Endothelial cell of umbilical vein (primary cell): ENCODE measurements at regions not wholly inside any gene's neighbourhood (a gene's known extent, or its start where the extent isn't known, plus 50 kb on each side); places are given as distances from the start of the nearest gene placed in this dataset.

Experiments used
- BruUV-seq: library from RNA; stranded (reverse); fragments of 400-500 nt; replicated peaks from 2 replicates; lab custom pipeline; 2021; lab: Mats Ljungman, UMichigan
- CTCF ChIA-PET: fragments of 300-600, 350-600 bp; sonication (Branson Sonifier 250); formaldehyde crosslinking; loops from one replicate; lab custom pipeline; 2021; ENCODE audit warnings: antibody characterized with exemption, inconsistent platforms; lab: Charles Lee
- POLR2A ChIA-PET: fragments of 300-600, 350-600 bp; sonication (Branson Sonifier 250); formaldehyde crosslinking; loops from one replicate; lab custom pipeline; 2021; ENCODE audit warnings: antibody characterized with exemption, inconsistent platforms; lab: Charles Lee
- DNase-seq: peaks from one replicate; pipeline ENCODE4 v3.0.0-alpha.2; 2011; ENCODE audit warnings: low read depth, low spot score
- FAIRE-seq: peaks from 2 replicates; lab custom pipeline; 2011; peaks lifted over from hg19 to GRCh38; lab: Jason Lieb, UNC
- H2AFZ ChIP-seq: 2 replicates; pipeline ENCODE4 v1.6.0; 2012; ENCODE audit warnings: low read depth, low read length, control low read depth, inconsistent platforms
- H3K27ac ChIP-seq: 2 replicates; pipeline ENCODE4 v1.5.1; 2011; ENCODE audit warnings: low read depth, mild to moderate bottlenecking, control low read depth, low read length, moderate library complexity; ENCODE audit not compliant: insufficient read depth
- H3K27me3 ChIP-seq, 2 experiments: 2 replicates each; pipeline versions ENCODE4 v1.6.0 to v1.6.1; 2011; ENCODE audit warnings: low read length in 2 of 2, mixed read lengths in 1 of 2; ENCODE audit not compliant: control insufficient read depth in 2 of 2, insufficient read depth in 2 of 2
- H3K36me3 ChIP-seq, 2 experiments: 2 replicates in 1 of 2; 3 replicates in 1 of 2; pipeline ENCODE4 v1.5.1; 2011; ENCODE audit warnings: low read length in 2 of 2, mild to moderate bottlenecking in 1 of 2, moderate library complexity in 1 of 2; ENCODE audit not compliant: control insufficient read depth in 2 of 2, insufficient read depth in 2 of 2; ENCODE audit errors: extremely low read depth in 1 of 2
- H3K4me1 ChIP-seq: 3 replicates; pipeline ENCODE4 v1.5.1; 2011; ENCODE audit warnings: mild to moderate bottlenecking, low read length; ENCODE audit not compliant: control insufficient read depth, insufficient read depth; ENCODE audit errors: extremely low read depth
- H3K4me2 ChIP-seq: 2 replicates; pipeline ENCODE4 v1.6.1; 2011; ENCODE audit warnings: low read length, control low read depth, mixed read lengths; ENCODE audit not compliant: insufficient read depth
- H3K4me3 ChIP-seq, 3 experiments: fragments of 200-600 bp in 1 of 3; sonication (generic), shearing (Covaris generic) in 1 of 3; replicated peaks in 1 of 3; 2 replicates each; pipeline ENCODE4 v1.5.1; 2011 to 2016; ENCODE audit warnings: control low read depth in 3 of 3, low read length in 3 of 3, mild to moderate bottlenecking in 2 of 3, inconsistent platforms in 1 of 3, low read depth in 1 of 3, moderate library complexity in 1 of 3; ENCODE audit not compliant: insufficient read depth in 1 of 3
- H3K79me2 ChIP-seq: 2 replicates; pipeline ENCODE4 v1.6.0; 2012; ENCODE audit warnings: low read length, inconsistent platforms; ENCODE audit not compliant: control insufficient read depth, insufficient read depth
- H3K9ac ChIP-seq: replicated peaks from 2 replicates; pipeline ENCODE3; 2011; ENCODE audit warnings: low read length, control low read depth; ENCODE audit not compliant: insufficient read depth; ENCODE audit errors: extremely low read depth
- H3K9me1 ChIP-seq: replicated peaks from 3 replicates; pipeline ENCODE4 v1.6.0; 2011; ENCODE audit warnings: mild to moderate bottlenecking, low read length; ENCODE audit not compliant: control insufficient read depth, insufficient read depth; ENCODE audit errors: extremely low read depth
- H3K9me3 ChIP-seq: replicated peaks from 2 replicates; pipeline ENCODE4 v1.5.1; 2012; ENCODE audit warnings: low read length, inconsistent platforms; ENCODE audit not compliant: control insufficient read depth, insufficient read depth
- H4K20me1 ChIP-seq: replicated peaks from 2 replicates; pipeline ENCODE3; 2011; ENCODE audit warnings: mild to moderate bottlenecking, low read length; ENCODE audit not compliant: control insufficient read depth, insufficient read depth; ENCODE audit errors: extremely low read depth
- CTCF ChIP-seq, 2 donors: IDR thresholded peaks; 1 replicate in 1 of 2; 2 replicates in 1 of 2; pipeline ENCODE4 v1.5.1; 2011; ENCODE audit warnings: low read length in 2 of 2, mild to moderate bottlenecking in 2 of 2, moderate library complexity in 2 of 2, control low read depth in 1 of 2, inconsistent platforms in 1 of 2, low read depth in 1 of 2; ENCODE audit not compliant: insufficient read depth in 1 of 2; ENCODE audit errors: extremely low read depth in 1 of 2
- EZH2 ChIP-seq: IDR thresholded peaks from 2 replicates; pipeline ENCODE4 v1.6.1; 2012; ENCODE audit warnings: borderline replicate concordance, low read depth, mild to moderate bottlenecking, moderate library complexity, low read length, inconsistent platforms; ENCODE audit not compliant: severe bottlenecking
- FOS ChIP-seq: IDR thresholded peaks from 2 replicates; pipeline ENCODE4 v1.6.1; 2011; ENCODE audit warnings: mild to moderate bottlenecking, low read length, moderate library complexity, borderline replicate concordance; ENCODE audit not compliant: insufficient read depth
- GATA2 ChIP-seq: IDR thresholded peaks from 2 replicates; pipeline ENCODE4 v1.7.0; 2011; ENCODE audit warnings: low read depth, mild to moderate bottlenecking, moderate library complexity, mixed read lengths, low read length; ENCODE audit not compliant: insufficient read length, insufficient read depth
- JUN ChIP-seq: IDR thresholded peaks from 2 replicates; pipeline ENCODE4 v1.6.1; 2011; ENCODE audit warnings: borderline replicate concordance, low read depth; ENCODE audit not compliant: insufficient read length, insufficient read depth
- MYC ChIP-seq: IDR thresholded peaks from one replicate; pipeline ENCODE4 v1.6.1; 2011; ENCODE audit warnings: mild to moderate bottlenecking, low read depth, low read length
- POLR2A ChIP-seq: IDR thresholded peaks from 2 replicates; pipeline ENCODE4 v1.6.1; 2012; ENCODE audit warnings: low read depth, mild to moderate bottlenecking, control low read depth, low read length
- POLR2AphosphoS5 ChIP-seq: IDR thresholded peaks from 2 replicates; pipeline ENCODE4 v1.6.1; 2012; ENCODE audit warnings: low read depth, mild to moderate bottlenecking, control low read depth, low read length, moderate library complexity; ENCODE audit not compliant: insufficient read depth
- dilution Hi-C: fragments of 300-500 bp; cut with MboI; formaldehyde crosslinking; loops from one replicate; pipeline ENCODE4 v1.15.0; 2019; ENCODE audit warnings: low sequenced_read_pairs; ENCODE audit not compliant: extremely low pct_ligation_motif_present
- intact Hi-C: fragments of 100-400 bp; cut with micrococcal nuclease; formaldehyde crosslinking; loops from one replicate; pipeline ENCODE4 v1.10.0; 2022
- TF ChIP-seq, protein P1 (sequence below): IDR thresholded peaks from 2 replicates; pipeline ENCODE4 v1.6.1; 2011; ENCODE audit not compliant: insufficient read depth, insufficient read length

DNA sequence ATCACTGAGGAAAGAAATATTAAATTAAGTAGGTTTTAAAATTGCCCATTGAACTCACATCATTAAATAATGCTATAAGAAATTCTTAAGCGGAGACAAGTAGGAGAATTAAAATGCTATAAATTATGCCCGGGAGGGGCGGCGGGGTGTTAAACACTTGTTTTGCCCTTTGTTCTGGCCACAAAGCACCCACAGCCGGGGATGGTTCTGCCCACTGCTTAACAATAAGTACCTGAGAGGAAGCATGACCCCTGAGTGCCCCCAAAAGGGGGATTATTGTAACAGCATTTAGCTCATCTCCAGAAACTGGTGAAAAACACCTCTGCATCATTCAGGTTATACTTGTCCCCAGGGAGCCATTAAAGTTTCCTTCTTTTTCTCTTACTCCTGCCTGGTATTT lies 332.7 kb upstream of the POU3F3 start:
- FAIRE-seq (no peak), DNase-seq (no peak)
- Histone ChIP-seq H2AFZ (no peak overlapping the region), H3K4me1 (no peaks in the 10 kb centered on the region), H3K9me3 (peaks cover 3% of the 10 kb centered on the region), H3K9me1 (no peaks in the 10 kb centered on the region), H4K20me1 (no peaks in the 10 kb centered on the region), H3K4me3 (no peak overlapping the region), H3K27me3 (no peaks in the 10 kb centered on the region), H3K27ac (no peak overlapping the region), H3K9ac (no peak overlapping the region), H3K4me2 (no peak overlapping the region), H3K79me2 (no peaks in the 10 kb centered on the region), H3K36me3 (no peaks in the 10 kb centered on the region)
- dilution Hi-C loops: no loop called here
- intact Hi-C loops: no loop called here
- BruUV-seq: no TSS peak
- TF ChIP-seq, protein P1, sequence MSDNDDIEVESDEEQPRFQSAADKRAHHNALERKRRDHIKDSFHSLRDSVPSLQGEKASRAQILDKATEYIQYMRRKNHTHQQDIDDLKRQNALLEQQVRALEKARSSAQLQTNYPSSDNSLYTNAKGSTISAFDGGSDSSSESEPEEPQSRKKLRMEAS: no peak
- no peak for TF ChIP-seq POLR2A
- TF ChIP-seq GATA2: no peak
- TF ChIP-seq MYC: no peak
- TF ChIP-seq EZH2: no peak
- no peak for TF ChIP-seq CTCF (IDR thresholded peaks at IDR 0.05; ENCODE audit: extremely low read depth in 1 of 2, insufficient read depth in 1 of 2, low read depth in 1 of 2, low read length in 2 of 2)
- no peak for TF ChIP-seq JUN
- TF ChIP-seq POLR2AphosphoS5: no peak
- no peak for TF ChIP-seq FOS
- ChIA-PET CTCF (no interaction called here), POLR2A (no interaction called here)
